Mesenchymal stem cell (in vitro differentiated cells and primary cell): ENCODE measurements at regions not wholly inside any gene's neighbourhood (a gene's known extent, or its start where the extent isn't known, plus 50 kb on each side); places are given as distances from the start of the nearest gene placed in this dataset. TPM values are rescaled to one million over a fixed set of nuclear protein-coding genes. Genes with fewer than 3 reads are reported as not detected.

ENCODE experiments used
- DNase-seq: peaks from one replicate; pipeline ENCODE4 v3.0.0-alpha.2; 2013
- H2AFZ ChIP-seq: one replicate; pipeline ENCODE4 v1.6.1; 2013; ENCODE audit warnings: low read depth, mild to moderate bottlenecking, control low read depth, inconsistent platforms, low read length, moderate library complexity
- H2AK5ac ChIP-seq: 2 replicates; pipeline ENCODE4 v1.6.1; 2013; ENCODE audit warnings: low read length, moderate library complexity, mild to moderate bottlenecking, inconsistent platforms; ENCODE audit not compliant: severe bottlenecking
- H2BK120ac ChIP-seq: one replicate; pipeline ENCODE4 v1.6.1; 2013; ENCODE audit warnings: low read depth, mild to moderate bottlenecking, inconsistent platforms, low read length, moderate library complexity
- H2BK12ac ChIP-seq, 2 experiments: one replicate each; pipeline ENCODE4 v1.6.1; 2013; ENCODE audit warnings: inconsistent platforms in 2 of 2, low read length in 2 of 2, mild to moderate bottlenecking in 2 of 2, moderate library complexity in 2 of 2, control low read depth in 1 of 2
- H2BK15ac ChIP-seq: one replicate; pipeline ENCODE4 v1.6.1; 2013; ENCODE audit warnings: mild to moderate bottlenecking, low read depth, inconsistent platforms; ENCODE audit not compliant: poor library complexity, severe bottlenecking
- H2BK5ac ChIP-seq: 2 replicates; pipeline ENCODE4 v1.6.1; 2013; ENCODE audit warnings: low read depth, mild to moderate bottlenecking, low read length, control low read depth, inconsistent platforms; ENCODE audit not compliant: poor library complexity, severe bottlenecking
- H3K14ac ChIP-seq, 2 experiments: one replicate each; pipeline ENCODE4 v1.6.1; 2013; ENCODE audit warnings: inconsistent platforms in 2 of 2, low read length in 2 of 2, control low read depth in 1 of 2, mild to moderate bottlenecking in 1 of 2, moderate library complexity in 1 of 2
- H3K18ac ChIP-seq, 2 experiments: one replicate each; pipeline ENCODE4 v1.6.1; 2013; ENCODE audit warnings: inconsistent platforms in 2 of 2, low read length in 2 of 2, control low read depth in 1 of 2, low read depth in 1 of 2, mild to moderate bottlenecking in 1 of 2
- H3K23ac ChIP-seq, 2 experiments: one replicate each; pipeline ENCODE4 v1.6.1; 2013; ENCODE audit warnings: inconsistent platforms in 2 of 2, low read length in 2 of 2, mild to moderate bottlenecking in 2 of 2, moderate library complexity in 2 of 2, control low read depth in 1 of 2
- H3K27ac ChIP-seq: 2 replicates; pipeline ENCODE4 v1.5.1; 2013; ENCODE audit warnings: mild to moderate bottlenecking, moderate library complexity, low read length, control low read depth, inconsistent platforms; ENCODE audit not compliant: poor library complexity, severe bottlenecking
- H3K27me3 ChIP-seq, 2 experiments: 2 replicates each; pipeline versions ENCODE4 v1.6.1 to v1.7.0; 2013; ENCODE audit warnings: low read length in 2 of 2, mild to moderate bottlenecking in 2 of 2, moderate library complexity in 2 of 2, control low read depth in 1 of 2, inconsistent platforms in 1 of 2; ENCODE audit not compliant: control insufficient read depth in 1 of 2, insufficient read depth in 1 of 2
- H3K36me3 ChIP-seq, 2 experiments: 2 replicates each; pipeline versions ENCODE4 v1.6.1 to v1.7.0; 2013; ENCODE audit warnings: low read length in 2 of 2, control low read depth in 1 of 2, inconsistent platforms in 1 of 2, low read depth in 1 of 2, mild to moderate bottlenecking in 1 of 2; ENCODE audit not compliant: insufficient read depth in 2 of 2, control insufficient read depth in 1 of 2
- H3K4ac ChIP-seq, 2 experiments: one replicate each; pipeline ENCODE4 v1.6.1; 2013; ENCODE audit warnings: inconsistent platforms in 2 of 2, low read length in 2 of 2, mild to moderate bottlenecking in 2 of 2, moderate library complexity in 2 of 2, control low read depth in 1 of 2, low read depth in 1 of 2
- H3K4me1 ChIP-seq: 2 replicates; pipeline ENCODE4 v1.6.1; 2013; ENCODE audit warnings: low read depth, low read length, control low read depth; ENCODE audit not compliant: control insufficient read depth, insufficient read depth
- H3K4me2 ChIP-seq: 2 replicates; pipeline ENCODE4 v1.6.1; 2013; ENCODE audit warnings: low read length, mild to moderate bottlenecking, inconsistent platforms; ENCODE audit not compliant: poor library complexity, severe bottlenecking
- H3K4me3 ChIP-seq, 2 experiments: 2 replicates each; pipeline versions ENCODE4 v1.5.1 to v1.7.0; 2013; ENCODE audit warnings: low read length in 2 of 2, mild to moderate bottlenecking in 2 of 2, control low read depth in 1 of 2, low read depth in 1 of 2; ENCODE audit not compliant: insufficient read depth in 1 of 2
- H3K79me1 ChIP-seq: replicated peaks from 2 replicates; pipeline ENCODE4 v1.6.1; 2013; ENCODE audit warnings: mild to moderate bottlenecking, control low read depth, low read length, inconsistent platforms; ENCODE audit not compliant: poor library complexity, severe bottlenecking
- H3K9ac ChIP-seq: 2 replicates; pipeline ENCODE4 v1.7.0; 2013; ENCODE audit warnings: mild to moderate bottlenecking, low read length, moderate library complexity
- H3K9me3 ChIP-seq: 2 replicates; pipeline ENCODE4 v1.7.0; 2013; ENCODE audit warnings: mild to moderate bottlenecking, low read length; ENCODE audit not compliant: control insufficient read depth
- H4K8ac ChIP-seq: one replicate; pipeline ENCODE4 v1.6.1; 2013; ENCODE audit warnings: inconsistent platforms, mild to moderate bottlenecking, low read length, moderate library complexity
- H4K91ac ChIP-seq: one replicate; pipeline ENCODE4 v1.6.1; 2013; ENCODE audit warnings: mild to moderate bottlenecking, low read length, inconsistent platforms
- WGBS: methylation state at CpG from one replicate; pipeline ENCODE4 v1.1.7; 2013; ENCODE audit warnings: mixed read lengths; 5-methylcytosine and 5-hydroxymethylcytosine counted together
- small RNA-seq: library from polyadenylated mRNA; stranded (forward); fragments of <200 nt; extraction: miRNeasy Mini kit (QIAGEN cat#:217004); gene quantifications from one replicate; pipeline ENCODE3, GENCODE V24; 2013; ENCODE audit warnings: low read depth

GRCh38 chr3:165895919-165896318 is 58.7 kb upstream of the BCHE start:
- H3K4me3 ChIP-seq: no peak overlapping the region
- H3K9me3 ChIP-seq: no peaks in the 10 kb centered on the region
- DNase-seq: peak; percentile 30
- H2AK5ac ChIP-seq: no peak overlapping the region
- no peak overlapping the region for H2BK12ac ChIP-seq
- no peak overlapping the region for H3K9ac ChIP-seq
- H4K8ac ChIP-seq: no peak overlapping the region
- no peak overlapping the region for H3K18ac ChIP-seq
- H2BK5ac ChIP-seq: no peak overlapping the region
- no peak overlapping the region for H4K91ac ChIP-seq
- no peaks in the 10 kb centered on the region for H3K79me1 ChIP-seq
- H3K4me2 ChIP-seq: no peak overlapping the region
- no peak overlapping the region for H2AFZ ChIP-seq
- no peaks in the 10 kb centered on the region for H3K36me3 ChIP-seq
- no peak overlapping the region for H3K14ac ChIP-seq
- H3K23ac ChIP-seq: no peak overlapping the region
- H2BK120ac ChIP-seq: no peak overlapping the region
- no peak overlapping the region for H3K4ac ChIP-seq
- 34% methylated on average over 4 of the region's 5 CpGs for WGBS
- H3K4me1 ChIP-seq: no peaks in the 10 kb centered on the region
- H2BK15ac ChIP-seq: no peak overlapping the region
- H3K27ac ChIP-seq: no peak overlapping the region
- no peaks in the 10 kb centered on the region for H3K27me3 ChIP-seq

- H3K4me2 ChIP-seq: no peak overlapping the region
Measured at GRCh38 chr3:165892565-165892964, 55.3 kb upstream of the BCHE start.

More at GRCh38 chr3:165892565-165892964, 55.3 kb upstream of the BCHE start:
- H3K79me1 ChIP-seq: no peaks in the 10 kb centered on the region
- H3K4me1 ChIP-seq: no peaks in the 10 kb centered on the region
- no peak overlapping the region for H4K8ac ChIP-seq
- no peaks in the 10 kb centered on the region for H3K36me3 ChIP-seq
- H3K4me3 ChIP-seq: no peak overlapping the region
- H2BK120ac ChIP-seq: no peak overlapping the region
- H3K18ac ChIP-seq: no peak overlapping the region
- H3K14ac ChIP-seq: no peak overlapping the region
- WGBS: 59% methylated on average over 3 of the region's 4 CpGs
- no peak overlapping the region for H2AK5ac ChIP-seq
- no peak overlapping the region for H2AFZ ChIP-seq
- no peak overlapping the region for H3K27ac ChIP-seq
- H2BK5ac ChIP-seq: no peak overlapping the region
- H3K23ac ChIP-seq: no peak overlapping the region
- no peak overlapping the region for H2BK12ac ChIP-seq
- no peak for DNase-seq
- no peaks in the 10 kb centered on the region for H3K9me3 ChIP-seq
- H2BK15ac ChIP-seq: no peak overlapping the region
- H3K27me3 ChIP-seq: no peaks in the 10 kb centered on the region
- H3K9ac ChIP-seq: no peak overlapping the region
- no peak overlapping the region for H4K91ac ChIP-seq
- H3K4ac ChIP-seq: no peak overlapping the region

Small RNAs in the stretch of these regions (small RNA-seq; reads per million reads assigned to genes)
- gene AC069439.1: not detected
- not detected for gene AC072046.1
- not detected for gene AC072046.2
- gene MTND4LP10: not detected
- not detected for gene RN7SKP298
